Tibial nerve (tissue), 4 donors: ENCODE measurements at regions not wholly inside any gene's neighbourhood (a gene's known extent, or its start where the extent isn't known, plus 50 kb on each side); places are given as distances from the start of the nearest gene placed in this dataset.

Experiments
- DNase-seq, 2 donors: peaks; one replicate each; pipeline ENCODE4 v3.0.0-alpha.2; 2019; ENCODE audit warnings: low spot score in 2 of 2
- H3K27ac ChIP-seq, 4 donors: fragments of 200-600 bp; sonication (generic) in 3 of 4; one replicate each; pipeline ENCODE4 v1.5.1; 2017 to 2019; ENCODE audit warnings: mild to moderate bottlenecking in 1 of 4
- H3K27me3 ChIP-seq, 2 donors: fragments of 200-600 bp; sonication (generic) in 1 of 2; one replicate each; pipeline versions ENCODE4 v1.5.1 to v1.6.0; 2017 to 2019
- H3K36me3 ChIP-seq, 3 donors: fragments of 200-600 bp; sonication (generic); one replicate each; pipeline ENCODE4 v1.5.1; 2018 to 2019
- H3K4me1 ChIP-seq, 4 donors: fragments of 200-600 bp; sonication (generic) in 3 of 4; one replicate each; pipeline ENCODE4 v1.5.1; 2017 to 2019
- H3K4me3 ChIP-seq, 4 donors: fragments of 200-600 bp; sonication (generic) in 3 of 4; one replicate each; pipeline ENCODE4 v1.5.1; 2017 to 2019; ENCODE audit warnings: mild to moderate bottlenecking in 1 of 4, moderate library complexity in 1 of 4
- H3K9me3 ChIP-seq, 4 donors: fragments of 200-600 bp; sonication (generic) in 3 of 4; one replicate each; pipeline ENCODE4 v1.5.1; 2017 to 2019
- CTCF ChIP-seq, 5 experiments: fragments of 200-600 bp in 3 of 5; fragments of 450-650 bp in 2 of 5; sonication (generic) in 3 of 5; IDR thresholded peaks; one replicate each; pipeline ENCODE4 v1.5.1; 2016 to 2019; ENCODE audit warnings: antibody characterized with exemption in 5 of 5, mild to moderate bottlenecking in 3 of 5, moderate library complexity in 2 of 5
- EP300 ChIP-seq, 2 donors: sonication (generic); formaldehyde crosslinking; IDR thresholded peaks; one replicate each; pipeline ENCODE4 v1.6.1; 2017; ENCODE audit warnings: antibody characterized with exemption in 2 of 2, mild to moderate bottlenecking in 1 of 2
- POLR2A ChIP-seq, 2 donors: fragments of 450-650 bp; IDR thresholded peaks; one replicate each; pipeline ENCODE4 v1.6.1; 2017; ENCODE audit warnings: antibody characterized with exemption in 2 of 2, mild to moderate bottlenecking in 2 of 2, moderate library complexity in 2 of 2
- WGBS, 2 donors: methylation state at CpG; one replicate each; pipeline ENCODE4 v1.1.5; 2018; 5-methylcytosine and 5-hydroxymethylcytosine counted together

- H3K36me3 ChIP-seq = no peaks in the 10 kb centered on the region
- no peaks in the 10 kb centered on the region for H3K9me3 ChIP-seq
- H3K27ac ChIP-seq = no peak overlapping the region
- no peak for TF ChIP-seq CTCF (IDR thresholded peaks at IDR 0.05)
- no peak for TF ChIP-seq EP300 (IDR thresholded peaks at IDR 0.05)
- no peak for TF ChIP-seq POLR2A (IDR thresholded peaks at IDR 0.05)
- no peaks in the 10 kb centered on the region for H3K27me3 ChIP-seq
- 77 to 80% methylated on average over 1 of the region's 1 CpG for WGBS, 2 donors
- DNase-seq = no peak
- H3K4me1 ChIP-seq = peaks cover 0 to 2% (median 0%) of the 10 kb centered on the region in 4 donors
- no peak overlapping the region for H3K4me3 ChIP-seq
These were observed 416.7 kb upstream of the TYRP1 start for GRCh38 chr9:12276505-12276904.

- TF ChIP-seq EP300 (IDR thresholded peaks at IDR 0.05) = no peak
- TF ChIP-seq CTCF (IDR thresholded peaks at IDR 0.05) = no peak
- no peak for TF ChIP-seq POLR2A (IDR thresholded peaks at IDR 0.05)
- no peak for DNase-seq
- no peaks in the 10 kb centered on the region for H3K4me1 ChIP-seq
- no peak overlapping the region for H3K27ac ChIP-seq
- H3K9me3 ChIP-seq = no peaks in the 10 kb centered on the region
- H3K4me3 ChIP-seq = no peak overlapping the region
- no peaks in the 10 kb centered on the region for H3K27me3 ChIP-seq
- no peaks in the 10 kb centered on the region for H3K36me3 ChIP-seq
These were observed 403.5 kb upstream of the TYRP1 start for GRCh38 chr9:12289711-12290110.

GRCh38 chr9:12290166-12290869 is 402.9 kb upstream of the TYRP1 start:
- no peak overlapping the region for H3K27ac ChIP-seq
- DNase-seq = no peak
- H3K27me3 ChIP-seq = no peaks in the 10 kb centered on the region
- no peak for TF ChIP-seq CTCF (IDR thresholded peaks at IDR 0.05)
- H3K4me3 ChIP-seq = no peak overlapping the region
- WGBS, 2 donors = 95% methylated on average over 3 of the region's 3 CpGs; no CpG with 5 or more reads in 1 of the 2 donors
- H3K9me3 ChIP-seq = no peaks in the 10 kb centered on the region
- no peaks in the 10 kb centered on the region for H3K36me3 ChIP-seq
- H3K4me1 ChIP-seq = no peaks in the 10 kb centered on the region

- H3K4me3 ChIP-seq = no peak overlapping the region
These were observed 388.0 kb upstream of the TYRP1 start for GRCh38 chr9:12305211-12305610.

GRCh38 chr9:12314589-12314988 is 378.6 kb upstream of the TYRP1 start:
- H3K9me3 ChIP-seq = peaks cover 0 to 6% (median 0%) of the 10 kb centered on the region in 4 donors
- H3K27ac ChIP-seq = no peak overlapping the region
- 80 to 82% methylated on average over 4 of the region's 4 CpGs for WGBS, 2 donors
- no peak for TF ChIP-seq POLR2A (IDR thresholded peaks at IDR 0.05)
- H3K27me3 ChIP-seq = no peaks in the 10 kb centered on the region
- no peak overlapping the region for H3K4me3 ChIP-seq
- no peak for DNase-seq
- H3K4me1 ChIP-seq = no peaks in the 10 kb centered on the region
- no peaks in the 10 kb centered on the region for H3K36me3 ChIP-seq

More at GRCh38 chr9:12305211-12305610, 388.0 kb upstream of the TYRP1 start:
- Histone ChIP-seq H3K27ac (no peak overlapping the region), H3K9me3 (peaks cover 0 to 3% (median 0%) of the 10 kb centered on the region in 4 donors), H3K4me1 (no peaks in the 10 kb centered on the region), H3K27me3 (no peaks in the 10 kb centered on the region), H3K36me3 (no peaks in the 10 kb centered on the region)
- TF ChIP-seq POLR2A (IDR thresholded peaks at IDR 0.05) (no peak), EP300 (IDR thresholded peaks at IDR 0.05) (no peak), CTCF (IDR thresholded peaks at IDR 0.05) (no peak)
- 94 to 95% methylated on average over 1 of the region's 1 CpG for WGBS, 2 donors
- no peak for DNase-seq
